Right cardiac atrium (tissue), 5 donors: ENCODE measurements at regions not wholly inside any gene's neighbourhood (a gene's known extent, or its start where the extent isn't known, plus 50 kb on each side); places are given as distances from the start of the nearest gene placed in this dataset.
A peak's percentile ranks its signal among the peaks of the same experiment; 100 is the strongest.

ENCODE experiments used
- ATAC-seq, 2 donors: fragments of 200-7000 bp; cut with Tn5 transposase; one replicate each; pipeline versions ENCODE4 v1.8.0 to v1.9.1; 2020; ENCODE audit warnings: moderate library complexity in 2 of 2, mild to moderate bottlenecking in 1 of 2
- DNase-seq, 3 donors: peaks; one replicate each; pipeline ENCODE4 v3.0.0-alpha.2; 2020
- H3K27ac ChIP-seq: one replicate; pipeline ENCODE4 v1.5.1; 2013; ENCODE audit warnings: mild to moderate bottlenecking, low read length, control low read depth, moderate library complexity
- H3K27me3 ChIP-seq: one replicate; pipeline ENCODE4 v1.6.1; 2013; ENCODE audit not compliant: control insufficient read depth, insufficient read depth
- H3K4me1 ChIP-seq: one replicate; pipeline ENCODE4 v1.6.1; 2013; ENCODE audit warnings: low read length; ENCODE audit not compliant: control insufficient read depth, insufficient read depth
- H3K4me3 ChIP-seq: one replicate; pipeline ENCODE4 v1.5.1; 2013; ENCODE audit warnings: low read length, control low read depth
- H3K9me3 ChIP-seq: one replicate; pipeline ENCODE4 v1.6.1; 2013; ENCODE audit warnings: low read length; ENCODE audit not compliant: control insufficient read depth
- WGBS: extraction: QIAGEN DNeasy Blood & Tissue Kit; methylation state at CpG from one replicate; pipeline ENCODE4 v1.1.7; 2013; 5-methylcytosine and 5-hydroxymethylcytosine counted together
- intact Hi-C, 4 donors: fragments of 100-400 bp; cut with DNase I; formaldehyde crosslinking; loops; one replicate each; pipeline versions ENCODE4 v1.11.0 to v1.14.0; 2022 to 2023
- donor health status: healthy with polysubstance abuse.
- donor health status: DM: no; HTN: yes; CAD: no.
- donor health status: DM: no; HTN: no; CAD: no.
- donor health status: DM: no; HTN: yes; CAD: no; lungs with severe emphysema.
- donor health status: DM: yes; HTN: yes; CAD: no.

GRCh38 chr6:140366991-140367390 lies 992.5 kb upstream of the CITED2 start:
- intact Hi-C loops, result no loop called here
- no peaks in the 10 kb centered on the region for H3K27me3 ChIP-seq
- H3K9me3 ChIP-seq, result no peaks in the 10 kb centered on the region
- ATAC-seq (no peak), DNase-seq (no peak)
- no peak overlapping the region for H3K4me3 ChIP-seq
- H3K4me1 ChIP-seq, result no peaks in the 10 kb centered on the region
- no peak overlapping the region for H3K27ac ChIP-seq

GRCh38 chr6:140364916-140365315 lies 990.5 kb upstream of the CITED2 start:
- intact Hi-C loops, result no loop called here
- Histone ChIP-seq H3K27ac (no peak overlapping the region), H3K4me1 (no peaks in the 10 kb centered on the region), H3K27me3 (no peaks in the 10 kb centered on the region), H3K9me3 (no peaks in the 10 kb centered on the region), H3K4me3 (no peak overlapping the region)
- DNase-seq (no peak), ATAC-seq (no peak)

- 53% methylated on average over 3 of the region's 3 CpGs for WGBS
- Histone ChIP-seq H3K9me3 (no peaks in the 10 kb centered on the region), H3K4me1 (no peaks in the 10 kb centered on the region), H3K27ac (no peak overlapping the region), H3K4me3 (no peak overlapping the region), H3K27me3 (no peaks in the 10 kb centered on the region)
- ATAC-seq (no peak), DNase-seq (no peak)
- intact Hi-C loops, result no loop called here
Observed at GRCh38 chr6:140360651-140361050, 986.2 kb upstream of the CITED2 start.

- Histone ChIP-seq H3K4me3 (no peak overlapping the region), H3K9me3 (no peaks in the 10 kb centered on the region), H3K4me1 (no peaks in the 10 kb centered on the region), H3K27me3 (no peaks in the 10 kb centered on the region), H3K27ac (no peak overlapping the region)
- DNase-seq (no peak), ATAC-seq (no peak)
- intact Hi-C loops, result no loop called here
- WGBS, result 85% methylated on average over 1 of the region's 1 CpG
Observed at GRCh38 chr6:140355476-140355875, 981.0 kb upstream of the CITED2 start.

GRCh38 chr6:140354296-140354695 lies 979.8 kb upstream of the CITED2 start:
- intact Hi-C loops, result no loop called here

GRCh38 chr6:140353536-140353935 lies 979.1 kb upstream of the CITED2 start:
- H3K4me1 ChIP-seq, result no peaks in the 10 kb centered on the region
- no peak for ATAC-seq
- 85% methylated on average over 1 of the region's 1 CpG for WGBS

More at GRCh38 chr6:140354296-140354695, 979.8 kb upstream of the CITED2 start:
- DNase-seq (no peak), ATAC-seq (no peak)
- Histone ChIP-seq H3K9me3 (no peaks in the 10 kb centered on the region), H3K4me3 (no peak overlapping the region), H3K27ac (no peak overlapping the region), H3K27me3 (no peaks in the 10 kb centered on the region), H3K4me1 (no peaks in the 10 kb centered on the region)
- 71% methylated on average over 1 of the region's 1 CpG for WGBS

GRCh38 chr6:140346428-140346827 lies 972.0 kb upstream of the CITED2 start:
- WGBS, result 51% methylated on average over 5 of the region's 5 CpGs
- Histone ChIP-seq H3K4me1 (peaks cover 2% of the 10 kb centered on the region), H3K4me3 (no peak overlapping the region), H3K27me3 (no peaks in the 10 kb centered on the region), H3K27ac (peak overlapping the region; percentile 39), H3K9me3 (no peaks in the 10 kb centered on the region)
- ATAC-seq, result peak in 1 of 2 donors; percentile 56
- intact Hi-C loops, result no loop called here
- no peak for DNase-seq

More at GRCh38 chr6:140353536-140353935, 979.1 kb upstream of the CITED2 start:
- intact Hi-C loops, result no loop called here
- no peak for DNase-seq
- Histone ChIP-seq H3K27ac (no peak overlapping the region), H3K4me3 (no peak overlapping the region), H3K27me3 (no peaks in the 10 kb centered on the region), H3K9me3 (no peaks in the 10 kb centered on the region)

GRCh38 chr6:140345935-140346334 lies 971.5 kb upstream of the CITED2 start:
- Histone ChIP-seq H3K4me3 (no peak overlapping the region), H3K27ac (no peak overlapping the region), H3K27me3 (no peaks in the 10 kb centered on the region), H3K4me1 (peaks cover 2% of the 10 kb centered on the region), H3K9me3 (no peaks in the 10 kb centered on the region)
- 59% methylated on average over 3 of the region's 3 CpGs for WGBS
- DNase-seq (no peak), ATAC-seq (no peak)
- intact Hi-C loops, result no loop called here

- DNase-seq, result no peak
- WGBS, result 97% methylated on average over 1 of the region's 1 CpG
- H3K4me1 ChIP-seq, result peaks cover 2% of the 10 kb centered on the region
- ATAC-seq, result peak; percentile 56 to 63
- H3K27me3 ChIP-seq, result no peaks in the 10 kb centered on the region
- intact Hi-C loops, result no loop called here
- no peak overlapping the region for H3K4me3 ChIP-seq
- no peak overlapping the region for H3K27ac ChIP-seq
- H3K9me3 ChIP-seq, result peaks cover 2% of the 10 kb centered on the region
Observed at GRCh38 chr6:140344142-140344913, 969.9 kb upstream of the CITED2 start.

- WGBS, result 75% methylated on average over 2 of the region's 2 CpGs
- intact Hi-C loops, result no loop called here
- DNase-seq (no peak), ATAC-seq (no peak)
- Histone ChIP-seq H3K4me1 (peaks cover 2% of the 10 kb centered on the region), H3K9me3 (peaks cover 2% of the 10 kb centered on the region), H3K27me3 (no peaks in the 10 kb centered on the region), H3K4me3 (no peak overlapping the region), H3K27ac (no peak overlapping the region)
Observed at GRCh38 chr6:140343128-140343527, 968.7 kb upstream of the CITED2 start.

GRCh38 chr6:140341272-140341671 lies 966.8 kb upstream of the CITED2 start:
- DNase-seq, result no peak
- H3K27me3 ChIP-seq, result no peaks in the 10 kb centered on the region
- H3K27ac ChIP-seq, result no peak overlapping the region
- peaks cover 2% of the 10 kb centered on the region for H3K9me3 ChIP-seq
- no peak overlapping the region for H3K4me3 ChIP-seq
- intact Hi-C loops, result no loop called here
- no peaks in the 10 kb centered on the region for H3K4me1 ChIP-seq
- no peak for ATAC-seq

GRCh38 chr6:140340795-140341194 lies 966.3 kb upstream of the CITED2 start:
- Histone ChIP-seq H3K4me3 (no peak overlapping the region), H3K4me1 (no peaks in the 10 kb centered on the region), H3K27ac (no peak overlapping the region), H3K9me3 (peaks cover 2% of the 10 kb centered on the region), H3K27me3 (no peaks in the 10 kb centered on the region)
- WGBS, result 93% methylated on average over 3 of the region's 3 CpGs
- ATAC-seq (no peak), DNase-seq (no peak)
- intact Hi-C loops, result no loop called here
